ENCODE measurements at regions not wholly inside any gene's neighbourhood (a gene's known extent, or its start where the extent isn't known, plus 50 kb on each side); places are given as distances from the start of the nearest gene placed in this dataset.

DNA sequence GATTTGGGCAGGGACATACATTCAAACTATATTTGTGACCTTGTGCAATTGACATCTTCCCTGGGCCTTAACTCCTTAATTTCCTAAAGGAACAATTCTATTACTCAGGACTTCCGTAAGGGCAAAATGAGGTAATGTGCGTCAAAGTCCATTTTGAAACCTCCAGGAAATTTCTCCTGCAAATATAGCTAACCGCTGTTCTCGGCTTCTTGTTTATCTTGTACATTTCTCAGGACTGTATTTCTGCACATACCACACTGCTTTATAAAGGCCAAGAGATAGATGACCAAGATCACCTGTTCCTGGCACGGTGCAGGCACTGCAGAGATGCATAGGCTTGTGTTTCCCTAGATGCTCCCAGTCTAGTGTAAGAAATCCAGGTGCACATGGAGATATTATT is 1009.4 kb downstream of the BCL11B start:
- Histone ChIP-seq H3K9ac (ENCODE audit: low read length) (no peak overlapping the region), H2AFZ (ENCODE audit: low read depth, low read length) (no peak overlapping the region), H3K4me2 (ENCODE audit: low read length) (no peak overlapping the region), H4K20me1 (ENCODE audit: insufficient read depth) (no peaks in the 10 kb centered on the region), H3K27ac (ENCODE audit: low read length) (no peak overlapping the region), H3K36me3 (ENCODE audit: insufficient read depth, low read length) (no peaks in the 10 kb centered on the region), H3K9me2 (ENCODE audit: insufficient read depth, low read length) (no peaks in the 10 kb centered on the region), H3F3A (ENCODE audit: insufficient read depth, low read length, poor library complexity, severe bottlenecking) (no peaks in the 10 kb centered on the region), H3K4me3 (ENCODE audit: low read length) (no peak overlapping the region), H3K27me3 (ENCODE audit: insufficient read depth, low read depth, low read length) (no peaks in the 10 kb centered on the region), H3K9me3 (ENCODE audit: low read length) (no peaks in the 10 kb centered on the region), H3K79me2 (replicated peaks; ENCODE audit: insufficient read depth, low read length) (no peaks in the 10 kb centered on the region)
- TF ChIP-seq EP300 (conservative IDR thresholded peaks at IDR 0.05; ENCODE audit: poor library complexity, severe bottlenecking) (no peak), EZH2 (IDR thresholded peaks at IDR 0.05; ENCODE audit: borderline replicate concordance, insufficient read depth, low read length, poor library complexity, severe bottlenecking) (no peak), RAD21 (conservative IDR thresholded peaks at IDR 0.05) (no peak), REST (IDR thresholded peaks at IDR 0.05; ENCODE audit: borderline replicate concordance) (no peak)
- TF ChIP-seq, protein P1, sequence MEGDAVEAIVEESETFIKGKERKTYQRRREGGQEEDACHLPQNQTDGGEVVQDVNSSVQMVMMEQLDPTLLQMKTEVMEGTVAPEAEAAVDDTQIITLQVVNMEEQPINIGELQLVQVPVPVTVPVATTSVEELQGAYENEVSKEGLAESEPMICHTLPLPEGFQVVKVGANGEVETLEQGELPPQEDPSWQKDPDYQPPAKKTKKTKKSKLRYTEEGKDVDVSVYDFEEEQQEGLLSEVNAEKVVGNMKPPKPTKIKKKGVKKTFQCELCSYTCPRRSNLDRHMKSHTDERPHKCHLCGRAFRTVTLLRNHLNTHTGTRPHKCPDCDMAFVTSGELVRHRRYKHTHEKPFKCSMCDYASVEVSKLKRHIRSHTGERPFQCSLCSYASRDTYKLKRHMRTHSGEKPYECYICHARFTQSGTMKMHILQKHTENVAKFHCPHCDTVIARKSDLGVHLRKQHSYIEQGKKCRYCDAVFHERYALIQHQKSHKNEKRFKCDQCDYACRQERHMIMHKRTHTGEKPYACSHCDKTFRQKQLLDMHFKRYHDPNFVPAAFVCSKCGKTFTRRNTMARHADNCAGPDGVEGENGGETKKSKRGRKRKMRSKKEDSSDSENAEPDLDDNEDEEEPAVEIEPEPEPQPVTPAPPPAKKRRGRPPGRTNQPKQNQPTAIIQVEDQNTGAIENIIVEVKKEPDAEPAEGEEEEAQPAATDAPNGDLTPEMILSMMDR (IDR thresholded peaks at IDR 0.05; ENCODE audit: poor library complexity, severe bottlenecking) = no peak

- H3K4me3 ChIP-seq (ENCODE audit: low read length) = no peak overlapping the region
- H3K9me3 ChIP-seq (ENCODE audit: low read length) = peaks cover 12% of the 10 kb centered on the region
- no peak overlapping the region for H3K9ac ChIP-seq (ENCODE audit: low read length)
- H2AFZ ChIP-seq (ENCODE audit: low read depth, low read length) = no peak overlapping the region
- H3K79me2 ChIP-seq (replicated peaks; ENCODE audit: insufficient read depth, low read length) = no peaks in the 10 kb centered on the region
- no peak for TF ChIP-seq TAF1 (IDR thresholded peaks at IDR 0.05; ENCODE audit: low read depth)
- no peak for TF ChIP-seq EP300 (conservative IDR thresholded peaks at IDR 0.05; ENCODE audit: poor library complexity, severe bottlenecking)
- no peak for TF ChIP-seq REST (IDR thresholded peaks at IDR 0.05; ENCODE audit: borderline replicate concordance)
- no peak for TF ChIP-seq MXI1 (conservative IDR thresholded peaks at IDR 0.05; ENCODE audit: poor library complexity, severe bottlenecking)
- TF ChIP-seq RAD21 (conservative IDR thresholded peaks at IDR 0.05) = no peak
- no peak for TF ChIP-seq SMC3 (conservative IDR thresholded peaks at IDR 0.05; ENCODE audit: poor library complexity)
- TF ChIP-seq, protein P1 (IDR thresholded peaks at IDR 0.05; ENCODE audit: poor library complexity, severe bottlenecking) = no peak
- TF ChIP-seq EZH2 (IDR thresholded peaks at IDR 0.05; ENCODE audit: borderline replicate concordance, insufficient read depth, low read length, poor library complexity, severe bottlenecking) = no peak
- TF ChIP-seq POLR2AphosphoS5 (IDR thresholded peaks at IDR 0.05) = no peak
- no peak overlapping the region for H3K27ac ChIP-seq (ENCODE audit: low read length)
- no peak overlapping the region for H3K4me2 ChIP-seq (ENCODE audit: low read length)
- H3K36me3 ChIP-seq (ENCODE audit: insufficient read depth, low read length) = no peaks in the 10 kb centered on the region
- H3K27me3 ChIP-seq (ENCODE audit: insufficient read depth, low read depth, low read length) = no peaks in the 10 kb centered on the region
- no peaks in the 10 kb centered on the region for H3K9me2 ChIP-seq (ENCODE audit: insufficient read depth, low read length)
- no peaks in the 10 kb centered on the region for H3F3A ChIP-seq (ENCODE audit: insufficient read depth, low read length, poor library complexity, severe bottlenecking)
- H4K20me1 ChIP-seq (ENCODE audit: insufficient read depth) = no peaks in the 10 kb centered on the region
Observed at GRCh38 chr14:98269533-98269932, 1002.5 kb downstream of the BCL11B start.

Measured in neural cell (in vitro differentiated cells).